Tibial nerve (tissue), 4 donors: ENCODE measurements at regions not wholly inside any gene's neighbourhood (a gene's known extent, or its start where the extent isn't known, plus 50 kb on each side); places are given as distances from the start of the nearest gene placed in this dataset.

Experiments
- CTCF ChIP-seq, 5 experiments: fragments of 200-600 bp in 3 of 5; fragments of 450-650 bp in 2 of 5; sonication (generic) in 3 of 5; IDR thresholded peaks; one replicate each; pipeline ENCODE4 v1.5.1; 2016 to 2019; ENCODE audit warnings: antibody characterized with exemption in 5 of 5, mild to moderate bottlenecking in 3 of 5, moderate library complexity in 2 of 5
- EP300 ChIP-seq, 2 donors: sonication (generic); formaldehyde crosslinking; IDR thresholded peaks; one replicate each; pipeline ENCODE4 v1.6.1; 2017; ENCODE audit warnings: antibody characterized with exemption in 2 of 2, mild to moderate bottlenecking in 1 of 2
- POLR2A ChIP-seq, 2 donors: fragments of 450-650 bp; IDR thresholded peaks; one replicate each; pipeline ENCODE4 v1.6.1; 2017; ENCODE audit warnings: antibody characterized with exemption in 2 of 2, mild to moderate bottlenecking in 2 of 2, moderate library complexity in 2 of 2

GRCh38 chr9:2425676-2426075 lies 195.9 kb upstream of the VLDLR start:
- TF ChIP-seq POLR2A (IDR thresholded peaks at IDR 0.05) = no peak
- no peak for TF ChIP-seq CTCF (IDR thresholded peaks at IDR 0.05)
- TF ChIP-seq EP300 (IDR thresholded peaks at IDR 0.05) = no peak
